ENCODE measurements at regions not wholly inside any gene's neighbourhood (a gene's known extent, or its start where the extent isn't known, plus 50 kb on each side); places are given as distances from the start of the nearest gene placed in this dataset.

- DNase-seq (ENCODE audit: low read depth in 2 of 2): no peak
Observed at GRCh38 chr11:15378941-15379340, 264.2 kb downstream of the INSC start.

GRCh38 chr11:15379483-15379882 is 264.8 kb downstream of the INSC start:
- no peak for DNase-seq (ENCODE audit: low read depth in 2 of 2)

- no peak for DNase-seq (ENCODE audit: low read depth in 2 of 2)
Observed at GRCh38 chr11:15390857-15391256, 276.1 kb downstream of the INSC start.

GRCh38 chr11:15396778-15397177 is 282.1 kb downstream of the INSC start:
- DNase-seq (ENCODE audit: low read depth in 2 of 2): no peak

GRCh38 chr11:15406851-15407351 is 292.2 kb downstream of the INSC start:
- no peak for DNase-seq (ENCODE audit: low read depth in 2 of 2)

- DNase-seq (ENCODE audit: low read depth in 2 of 2): no peak
Observed at GRCh38 chr11:15412054-15412453, 297.3 kb downstream of the INSC start.

- no peak for DNase-seq (ENCODE audit: low read depth in 2 of 2)
Observed at GRCh38 chr11:15418921-15419320, 304.2 kb downstream of the INSC start.

- no peak for DNase-seq (ENCODE audit: low read depth in 2 of 2)
Observed at GRCh38 chr11:15419696-15420095, 305.0 kb downstream of the INSC start.

- DNase-seq (ENCODE audit: low read depth in 2 of 2): no peak
Observed at GRCh38 chr11:15430381-15430780, 315.7 kb downstream of the INSC start.

GRCh38 chr11:15434529-15434928 is 319.8 kb downstream of the INSC start:
- no peak for DNase-seq (ENCODE audit: low read depth in 2 of 2)

GRCh38 chr11:15446315-15446714 is 331.6 kb downstream of the INSC start:
- DNase-seq (ENCODE audit: low read depth in 2 of 2): no peak

GRCh38 chr11:15446929-15447328 is 332.2 kb downstream of the INSC start:
- no peak for DNase-seq (ENCODE audit: low read depth in 2 of 2)

GRCh38 chr11:15451713-15452112 is 337.0 kb downstream of the INSC start:
- DNase-seq (ENCODE audit: low read depth in 2 of 2): no peak

GRCh38 chr11:15453211-15453765 is 338.6 kb downstream of the INSC start:
- DNase-seq (ENCODE audit: low read depth in 2 of 2): no peak

GRCh38 chr11:15468466-15468865 is 353.7 kb downstream of the INSC start:
- DNase-seq (ENCODE audit: low read depth in 2 of 2): no peak

GRCh38 chr11:15471048-15471894 is 356.5 kb downstream of the INSC start:
- no peak for DNase-seq (ENCODE audit: low read depth in 2 of 2)

GRCh38 chr11:15471895-15472799 is 357.4 kb downstream of the INSC start:
- no peak for DNase-seq (ENCODE audit: low read depth in 2 of 2)

GRCh38 chr11:15473954-15474837 is 359.5 kb downstream of the INSC start:
- DNase-seq (ENCODE audit: low read depth in 2 of 2): no peak

- DNase-seq (ENCODE audit: low read depth in 2 of 2): no peak
Observed at GRCh38 chr11:15476371-15476917, 361.7 kb downstream of the INSC start.

GRCh38 chr11:15481871-15482270 is 367.1 kb downstream of the INSC start:
- DNase-seq (ENCODE audit: low read depth in 2 of 2): no peak

- no peak for DNase-seq (ENCODE audit: low read depth in 2 of 2)
Observed at GRCh38 chr11:15483205-15483604, 368.5 kb downstream of the INSC start.
